ENCODE measurements at regions not wholly inside any gene's neighbourhood (a gene's known extent, or its start where the extent isn't known, plus 50 kb on each side); places are given as distances from the start of the nearest gene placed in this dataset.

- Histone ChIP-seq H3K9me3 (ENCODE audit: control insufficient read depth in 2 of 3, insufficient read depth in 1 of 3, low read length in 3 of 3) (no peaks in the 10 kb centered on the region), H3K36me3 (ENCODE audit: control insufficient read depth in 2 of 3, insufficient read depth in 3 of 3, low read length in 3 of 3) (no peaks in the 10 kb centered on the region), H3K4me1 (ENCODE audit: control insufficient read depth in 2 of 3, insufficient read depth in 2 of 3, low read depth in 1 of 3, low read length in 3 of 3) (no peaks in the 10 kb centered on the region), H3K9ac (ENCODE audit: low read length in 3 of 3) (no peak overlapping the region), H3K27ac (ENCODE audit: low read depth in 2 of 2, low read length in 2 of 2) (no peak overlapping the region), H3K4me3 (ENCODE audit: low read length in 3 of 3) (no peak overlapping the region), H3K27me3 (ENCODE audit: control insufficient read depth, insufficient read depth, low read length) (no peaks in the 10 kb centered on the region)
- intact Hi-C loops (cut with DNase I): no loop called here
- DNase-seq (no peak), FAIRE-seq (no peak)
- no peak for TF ChIP-seq CTCF (IDR thresholded peaks at IDR 0.05; ENCODE audit: borderline replicate concordance, extremely low read depth, insufficient read depth)
These were observed 882.5 kb upstream of the GBE1 start for GRCh38 chr3:82643948-82644347.

GRCh38 chr3:82641701-82642100, 880.3 kb upstream of the GBE1 start:
- H3K36me3 ChIP-seq (ENCODE audit: control insufficient read depth in 2 of 3, insufficient read depth in 3 of 3, low read length in 3 of 3): no peaks in the 10 kb centered on the region
- TF ChIP-seq CTCF (IDR thresholded peaks at IDR 0.05; ENCODE audit: borderline replicate concordance, extremely low read depth, insufficient read depth): no peak
- intact Hi-C loops (cut with DNase I): no loop called here
- H3K4me3 ChIP-seq (ENCODE audit: low read length in 3 of 3): no peak overlapping the region
- H3K9ac ChIP-seq (ENCODE audit: low read length in 3 of 3): no peak overlapping the region
- H3K4me1 ChIP-seq (ENCODE audit: control insufficient read depth in 2 of 3, insufficient read depth in 2 of 3, low read depth in 1 of 3, low read length in 3 of 3): no peaks in the 10 kb centered on the region
- no peaks in the 10 kb centered on the region for H3K9me3 ChIP-seq (ENCODE audit: control insufficient read depth in 2 of 3, insufficient read depth in 1 of 3, low read length in 3 of 3)
- no peaks in the 10 kb centered on the region for H3K27me3 ChIP-seq (ENCODE audit: control insufficient read depth, insufficient read depth, low read length)
- H3K27ac ChIP-seq (ENCODE audit: low read depth in 2 of 2, low read length in 2 of 2): no peak overlapping the region
- FAIRE-seq (no peak), DNase-seq (no peak)

GRCh38 chr3:82640254-82640653, 878.8 kb upstream of the GBE1 start:
- no peak for TF ChIP-seq CTCF (IDR thresholded peaks at IDR 0.05; ENCODE audit: borderline replicate concordance, extremely low read depth, insufficient read depth)
- Histone ChIP-seq H3K4me1 (ENCODE audit: control insufficient read depth in 2 of 3, insufficient read depth in 2 of 3, low read depth in 1 of 3, low read length in 3 of 3) (no peaks in the 10 kb centered on the region), H3K36me3 (ENCODE audit: control insufficient read depth in 2 of 3, insufficient read depth in 3 of 3, low read length in 3 of 3) (no peaks in the 10 kb centered on the region), H3K27ac (ENCODE audit: low read depth in 2 of 2, low read length in 2 of 2) (no peak overlapping the region), H3K27me3 (ENCODE audit: control insufficient read depth, insufficient read depth, low read length) (no peaks in the 10 kb centered on the region), H3K9me3 (ENCODE audit: control insufficient read depth in 2 of 3, insufficient read depth in 1 of 3, low read length in 3 of 3) (no peaks in the 10 kb centered on the region), H3K9ac (ENCODE audit: low read length in 3 of 3) (no peak overlapping the region), H3K4me3 (ENCODE audit: low read length in 3 of 3) (no peak overlapping the region)
- FAIRE-seq (no peak), DNase-seq (no peak)
- intact Hi-C loops (cut with DNase I): no loop called here

- Histone ChIP-seq H3K4me1 (ENCODE audit: control insufficient read depth in 2 of 3, insufficient read depth in 2 of 3, low read depth in 1 of 3, low read length in 3 of 3) (no peaks in the 10 kb centered on the region), H3K27me3 (ENCODE audit: control insufficient read depth, insufficient read depth, low read length) (no peaks in the 10 kb centered on the region), H3K36me3 (ENCODE audit: control insufficient read depth in 2 of 3, insufficient read depth in 3 of 3, low read length in 3 of 3) (no peaks in the 10 kb centered on the region), H3K27ac (ENCODE audit: low read depth in 2 of 2, low read length in 2 of 2) (no peak overlapping the region), H3K9ac (ENCODE audit: low read length in 3 of 3) (no peak overlapping the region), H3K9me3 (ENCODE audit: control insufficient read depth in 2 of 3, insufficient read depth in 1 of 3, low read length in 3 of 3) (no peaks in the 10 kb centered on the region), H3K4me3 (ENCODE audit: low read length in 3 of 3) (no peak overlapping the region)
- intact Hi-C loops (cut with DNase I): no loop called here
- TF ChIP-seq CTCF (IDR thresholded peaks at IDR 0.05; ENCODE audit: borderline replicate concordance, extremely low read depth, insufficient read depth): no peak
- no peak for FAIRE-seq
- no peak for DNase-seq
These were observed 876.1 kb upstream of the GBE1 start for GRCh38 chr3:82637574-82637973.
